Activated CD4-positive, alpha-beta T cell treated with anti-CD3 and anti-CD28 coated beads for 24 hours (primary cell): ENCODE measurements at regions not wholly inside any gene's neighbourhood (a gene's known extent, or its start where the extent isn't known, plus 50 kb on each side); places are given as distances from the start of the nearest gene placed in this dataset.

Experiments
- DNase-seq, 2 donors: peaks; one replicate each; pipeline ENCODE4 v3.0.0-alpha.2; 2020; ENCODE audit warnings: low read depth in 2 of 2

DNA sequence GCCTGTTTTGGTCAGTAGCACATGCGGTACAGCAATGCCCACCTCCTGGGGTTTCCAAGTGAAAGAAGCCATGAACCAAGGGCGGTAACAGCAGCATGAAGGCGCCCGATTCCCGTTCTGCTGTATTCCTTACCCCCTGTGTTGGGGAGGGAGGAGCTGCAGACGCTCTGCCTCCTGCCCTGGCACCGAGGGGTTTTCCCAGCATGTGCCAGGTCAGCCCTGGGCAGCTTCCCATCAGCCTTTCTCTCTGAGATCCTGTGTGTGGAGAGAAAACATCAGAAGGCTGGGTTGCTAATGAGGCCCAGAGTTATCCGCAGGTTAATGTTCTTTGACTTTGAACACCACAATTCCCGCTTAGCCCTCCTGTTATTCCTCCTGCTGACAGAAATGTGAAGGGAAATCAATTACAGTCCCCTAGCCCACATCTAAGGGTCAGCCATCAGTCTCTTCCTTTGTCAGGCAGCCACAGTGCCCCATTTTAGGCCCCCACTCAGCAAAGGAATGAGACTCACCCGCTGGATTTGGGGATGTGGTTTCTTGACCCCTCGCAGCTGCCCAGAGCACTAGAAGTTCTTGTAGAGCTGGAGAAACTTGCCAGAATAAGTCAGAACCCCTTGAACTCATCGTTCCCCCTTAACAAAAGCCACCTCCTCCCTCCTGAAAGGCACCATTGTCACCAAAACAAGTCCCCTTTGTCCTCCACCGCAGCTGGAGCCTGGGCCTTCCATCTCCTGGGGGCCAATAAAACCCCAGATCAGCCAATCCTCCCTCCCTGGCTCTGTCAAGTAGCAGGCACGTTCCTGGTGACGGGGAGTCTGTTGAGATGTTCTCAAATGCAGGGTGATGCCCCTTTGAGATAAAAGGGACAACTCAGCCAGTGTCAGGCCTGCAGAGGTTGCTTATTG lies 168.5 kb downstream of the KATNIP start:
- no peak for DNase-seq

DNA sequence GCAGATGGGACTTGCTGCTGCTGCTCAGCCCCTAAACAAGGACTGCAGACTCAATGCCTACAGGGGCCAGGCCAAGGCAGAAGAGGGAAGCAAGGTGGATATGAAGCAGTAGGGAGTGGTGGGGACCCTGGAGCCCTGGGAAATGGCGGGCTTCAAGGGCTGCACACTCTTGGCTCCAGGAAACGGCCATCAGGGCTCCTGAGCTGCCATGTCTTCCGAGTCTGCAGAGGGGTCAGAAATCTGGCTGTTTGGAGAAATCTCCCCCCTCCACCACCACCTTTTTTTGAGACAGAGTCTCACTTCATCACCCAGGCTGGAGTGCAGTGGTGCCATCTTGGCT lies 169.1 kb downstream of the KATNIP start:
- DNase-seq, result no peak

DNA sequence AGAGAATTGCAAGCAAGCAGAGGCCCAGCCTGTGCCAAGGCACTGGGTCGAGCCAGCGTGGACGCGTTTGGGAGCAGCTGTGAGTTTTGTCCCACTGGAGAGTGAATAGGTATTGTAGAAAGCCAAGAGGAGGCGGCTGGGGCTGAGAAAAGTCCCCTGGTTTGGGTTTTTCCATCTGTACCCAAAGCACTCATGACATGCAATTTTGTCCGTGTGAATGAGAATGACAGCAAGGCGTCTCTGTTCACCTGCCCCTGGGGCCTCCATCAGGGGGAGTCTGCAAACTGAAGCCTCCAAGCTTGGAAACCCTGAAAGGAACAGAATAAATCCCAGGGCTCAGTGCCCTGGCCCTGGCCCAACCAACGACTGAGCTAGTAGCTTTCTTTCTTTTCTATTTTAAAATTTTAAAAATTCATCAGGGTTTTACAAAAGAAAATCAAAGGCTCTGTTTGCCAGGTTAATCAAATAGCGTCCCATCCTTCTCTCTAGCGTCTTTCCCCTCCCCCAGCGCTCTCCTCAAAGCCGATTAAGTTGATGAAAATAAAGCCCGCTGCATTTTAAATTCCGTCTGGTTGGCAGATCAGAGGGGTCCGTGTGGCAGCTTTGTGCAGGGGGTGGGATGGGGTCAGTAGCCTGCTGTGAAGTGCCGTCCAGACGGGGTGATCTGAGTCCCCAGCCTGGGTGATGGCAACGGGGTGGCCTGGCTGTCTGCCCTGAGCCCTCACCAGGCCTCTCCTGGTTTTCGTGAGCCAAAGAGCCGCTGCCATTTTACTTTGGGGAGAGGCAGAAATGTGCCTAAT lies 171.0 kb downstream of the KATNIP start:
- DNase-seq, result no peak

DNA sequence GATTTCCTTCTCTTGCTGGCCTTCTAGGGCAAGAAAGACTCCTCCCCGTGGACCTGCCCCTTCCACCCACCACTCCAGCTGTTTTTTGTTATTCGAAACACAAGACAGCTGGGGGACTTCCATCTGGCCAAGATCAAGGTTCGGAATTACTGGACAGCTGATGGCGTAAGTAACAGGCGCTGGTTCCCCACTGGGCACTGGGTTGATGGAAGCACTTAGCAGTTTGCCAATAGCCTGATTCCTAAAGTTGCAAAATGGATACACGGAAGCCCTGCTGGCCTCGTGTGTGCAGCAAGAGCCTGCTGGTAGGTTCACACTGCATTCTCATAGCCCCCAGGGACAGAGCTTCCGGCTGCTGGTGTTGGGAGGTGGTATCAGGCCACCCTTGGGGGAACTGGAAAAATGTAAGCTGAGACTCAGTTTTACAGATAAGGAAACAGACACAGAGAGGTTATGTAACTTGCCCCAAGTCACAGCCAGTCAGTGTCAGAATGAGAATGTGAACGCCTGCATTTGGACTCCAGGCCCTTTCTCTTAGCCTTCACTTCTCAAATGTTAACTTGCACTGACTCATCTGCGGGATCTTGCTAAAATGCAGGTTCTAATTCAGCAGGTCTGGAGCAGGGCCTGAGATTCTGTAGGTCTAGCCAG lies 171.7 kb downstream of the KATNIP start:
- DNase-seq, result no peak

DNA sequence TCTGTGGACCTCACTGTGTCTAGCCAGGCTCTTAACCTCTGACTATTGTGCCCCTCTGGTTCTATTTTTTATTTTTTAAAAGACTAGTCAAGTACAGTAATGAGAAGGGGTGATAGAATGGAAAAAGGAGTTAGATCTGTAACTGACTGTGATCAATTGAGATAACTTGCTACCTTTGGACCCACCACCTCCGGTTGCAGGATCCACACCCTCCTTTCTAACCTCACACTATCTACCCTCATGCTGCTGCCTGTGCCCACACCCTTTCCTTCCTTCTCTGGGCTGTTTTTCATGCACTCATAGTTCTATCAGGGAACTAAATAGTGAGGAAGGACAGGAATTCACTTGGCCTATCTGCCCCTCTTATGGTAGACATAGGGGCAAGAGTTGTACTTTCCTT lies 172.3 kb downstream of the KATNIP start:
- no peak for DNase-seq

DNA sequence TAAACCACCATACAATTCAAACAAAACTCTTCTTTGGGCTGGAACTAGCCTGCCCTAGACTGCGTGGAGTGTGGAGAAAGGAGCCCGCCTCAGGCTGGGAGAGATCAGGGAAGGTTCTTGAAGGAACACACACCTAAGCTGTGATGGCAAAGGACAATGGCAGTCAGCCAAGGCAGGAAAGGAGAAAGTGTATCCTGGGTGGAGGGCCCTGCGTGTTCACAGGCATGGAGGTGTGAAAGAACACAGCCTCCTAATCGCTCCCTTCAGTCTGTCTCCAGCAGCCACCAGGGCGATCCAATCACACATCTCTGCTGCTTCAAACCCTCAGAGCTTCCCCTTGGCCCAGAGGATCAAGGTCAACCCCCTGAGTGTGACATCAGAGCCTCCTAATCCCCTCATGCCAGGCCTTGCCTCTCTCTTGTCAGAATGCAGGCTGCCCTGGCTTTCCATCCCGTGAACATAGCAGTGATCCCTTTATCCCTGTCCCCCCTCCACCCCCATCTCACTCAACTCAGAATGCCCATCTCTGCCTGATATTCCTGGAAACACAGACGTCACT lies 173.0 kb downstream of the KATNIP start:
- DNase-seq, result no peak

DNA sequence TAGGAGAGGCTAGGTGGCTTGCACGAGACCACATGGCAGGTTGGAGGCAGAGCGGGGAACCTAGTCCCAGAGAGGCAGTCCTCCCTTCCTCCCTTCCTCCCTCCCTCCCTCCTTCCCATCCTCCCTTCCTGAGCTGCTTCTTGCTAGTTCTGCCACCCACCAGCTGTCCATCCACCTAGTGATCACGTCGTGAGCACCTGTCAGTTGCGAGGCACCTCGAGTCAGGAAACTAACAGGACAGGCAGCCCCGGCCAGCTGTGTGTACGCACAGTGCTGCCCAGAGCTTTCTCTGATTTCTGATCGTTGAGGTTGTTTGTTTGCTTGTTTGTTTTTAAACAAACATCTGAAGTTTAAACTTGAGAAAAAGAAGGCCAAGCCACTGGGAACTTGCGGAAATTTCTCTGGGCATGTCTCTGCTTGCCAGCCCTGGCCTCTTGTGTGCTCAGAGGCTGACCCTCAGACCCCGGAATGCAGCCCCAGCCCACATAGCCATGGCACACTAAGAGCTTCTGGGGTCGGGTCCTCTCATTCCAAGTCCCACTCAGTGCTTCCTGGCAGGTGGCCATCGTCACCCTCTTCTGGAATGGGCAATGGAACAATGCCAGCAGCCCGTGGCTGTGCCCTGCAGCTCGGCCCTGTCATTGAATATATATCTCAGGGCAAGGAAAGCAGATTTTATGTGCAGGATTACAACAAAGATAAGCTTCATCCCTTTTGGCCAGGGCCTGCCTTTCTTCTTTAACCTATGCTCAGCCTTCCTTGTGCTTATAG lies 174.0 kb downstream of the KATNIP start:
- no peak for DNase-seq

DNA sequence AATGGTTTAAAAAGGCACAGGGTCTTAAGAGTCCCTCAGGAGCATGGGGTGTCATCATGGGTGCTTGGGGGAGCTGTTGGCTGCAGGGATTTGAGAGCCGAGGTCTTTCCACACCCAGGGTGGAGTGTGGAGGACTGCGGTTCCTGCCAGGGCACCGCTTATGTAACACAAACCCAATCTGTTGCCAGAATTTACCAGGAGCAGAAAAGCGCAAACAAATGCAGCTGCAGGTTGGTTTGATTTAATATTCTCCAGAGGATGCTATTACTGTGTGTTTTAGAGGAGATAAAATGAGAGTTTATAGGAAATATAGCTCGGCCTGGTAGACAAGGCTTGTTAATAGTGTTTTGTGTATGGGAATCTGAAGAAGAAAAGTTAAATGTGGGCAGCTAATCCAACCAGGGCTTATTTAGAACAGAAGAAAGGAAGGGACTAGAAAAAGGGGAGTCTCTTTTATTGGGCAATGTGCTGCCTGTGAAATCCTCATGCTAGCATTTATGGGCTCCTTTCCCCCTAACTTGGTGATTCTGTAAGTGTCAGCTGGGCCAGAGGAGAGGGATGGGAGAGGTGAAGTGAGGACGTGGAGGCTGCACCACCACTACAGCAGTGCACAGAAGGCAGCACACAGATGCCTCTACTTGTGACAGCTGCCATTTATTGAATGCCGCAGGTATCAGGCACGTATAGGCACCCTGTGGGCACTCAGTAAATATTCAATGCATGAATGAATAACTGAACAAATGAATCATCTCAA lies 174.7 kb downstream of the KATNIP start:
- no peak for DNase-seq

DNA sequence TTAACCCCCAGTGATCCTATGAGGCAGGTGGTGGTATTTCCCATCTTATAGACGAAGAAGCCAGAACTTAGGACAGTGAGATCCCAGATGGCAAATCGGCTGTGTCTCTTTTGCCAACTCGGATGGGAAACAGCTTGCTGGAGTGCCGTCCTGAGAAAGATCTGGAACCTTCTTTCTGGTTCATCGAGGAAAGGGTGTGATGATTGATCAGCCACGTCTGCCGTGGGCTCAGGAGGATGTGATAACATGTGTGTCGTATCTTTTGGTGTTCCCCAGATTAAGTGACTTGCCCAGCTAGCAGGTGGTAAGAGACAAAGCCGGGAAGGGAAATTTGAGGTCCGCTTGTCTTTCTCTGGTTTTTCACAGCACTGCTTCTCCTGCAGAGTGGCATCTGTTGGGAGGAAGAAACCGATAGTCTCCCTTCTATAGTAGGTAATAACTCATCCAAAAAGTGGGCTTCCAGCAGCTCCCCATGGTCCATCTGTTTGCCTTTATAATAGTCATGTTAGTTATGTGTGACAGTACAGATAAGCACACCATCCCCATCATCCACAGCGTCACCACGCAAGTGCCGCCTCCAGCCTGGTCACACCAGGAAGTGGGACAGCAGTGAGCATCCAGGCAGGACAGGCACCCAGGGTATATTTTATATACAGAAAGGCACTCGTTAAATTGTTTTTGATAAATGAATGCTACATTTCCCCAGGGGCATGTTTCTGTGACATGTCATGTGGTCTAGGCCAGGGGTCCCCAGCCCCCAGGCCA lies 175.5 kb downstream of the KATNIP start:
- DNase-seq, result no peak

DNA sequence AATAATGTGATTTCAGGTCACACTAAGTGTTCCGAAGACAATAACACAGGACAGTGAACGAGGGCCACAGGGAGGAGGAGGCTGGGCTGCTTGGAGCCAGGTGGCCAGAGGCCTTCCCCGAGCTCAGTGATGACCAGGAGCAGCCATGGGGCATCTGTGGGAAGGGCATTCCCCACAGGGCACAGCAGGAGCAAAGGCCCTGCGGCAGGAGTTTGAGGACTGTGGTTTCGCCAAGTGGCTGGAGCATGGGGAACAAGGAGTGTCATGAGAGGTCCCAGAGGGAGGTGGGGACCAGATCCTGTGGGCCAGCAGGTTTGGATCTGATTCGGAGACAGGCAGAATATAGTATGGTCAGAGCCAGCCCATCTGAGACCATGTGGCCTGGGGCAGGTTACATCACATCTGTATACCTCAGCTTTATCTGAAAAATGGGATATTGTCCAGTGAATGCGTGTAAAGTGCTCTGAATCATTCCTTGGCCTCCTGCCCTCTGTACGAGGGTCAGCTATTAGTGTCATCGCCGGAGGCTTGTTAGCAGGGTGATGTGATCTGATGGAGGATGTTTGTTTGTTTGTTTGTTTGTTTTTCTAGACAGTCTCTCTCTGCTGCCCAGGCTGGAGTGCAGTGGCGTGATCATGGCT lies 176.8 kb downstream of the KATNIP start:
- DNase-seq, result no peak

DNA sequence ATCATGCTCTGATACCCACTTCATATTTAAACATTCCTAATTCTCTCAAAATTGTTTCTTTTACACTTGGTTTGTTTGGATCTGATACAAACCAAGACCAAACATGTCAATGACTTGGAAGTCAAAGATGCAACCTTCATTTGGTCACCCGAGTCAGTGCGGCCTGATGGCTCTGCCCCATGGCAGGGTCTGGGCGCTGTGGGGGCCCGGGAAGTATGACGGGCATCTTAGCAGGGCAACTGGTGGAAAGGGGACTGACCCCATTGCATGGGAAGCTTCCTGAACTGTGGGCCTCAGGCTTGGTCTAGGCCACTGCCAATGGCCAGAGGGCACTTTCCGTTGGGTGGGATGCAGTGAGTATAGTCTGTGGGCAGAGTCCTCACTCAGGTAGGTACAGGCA lies 178.0 kb downstream of the KATNIP start:
- no peak for DNase-seq

DNA sequence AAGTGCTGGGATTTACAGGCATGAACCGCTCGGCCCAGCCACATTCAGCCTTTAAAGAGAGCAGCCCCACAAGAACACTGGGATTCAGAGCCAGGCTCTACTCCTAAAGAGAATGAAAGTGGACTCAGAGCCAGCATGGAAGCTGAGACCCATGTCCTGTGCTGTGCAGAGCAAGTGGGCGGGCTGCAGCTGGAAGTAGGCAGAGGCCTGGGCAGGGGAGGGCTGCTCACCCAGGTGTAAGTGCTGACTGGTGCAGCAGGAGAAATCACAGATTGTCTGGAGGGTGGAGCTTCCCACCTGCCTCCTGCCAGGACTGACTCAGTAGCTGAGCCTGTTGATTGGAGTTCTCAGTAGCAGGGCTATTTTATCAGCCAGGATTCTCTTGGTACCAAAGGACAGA lies 178.7 kb downstream of the KATNIP start:
- no peak for DNase-seq

DNA sequence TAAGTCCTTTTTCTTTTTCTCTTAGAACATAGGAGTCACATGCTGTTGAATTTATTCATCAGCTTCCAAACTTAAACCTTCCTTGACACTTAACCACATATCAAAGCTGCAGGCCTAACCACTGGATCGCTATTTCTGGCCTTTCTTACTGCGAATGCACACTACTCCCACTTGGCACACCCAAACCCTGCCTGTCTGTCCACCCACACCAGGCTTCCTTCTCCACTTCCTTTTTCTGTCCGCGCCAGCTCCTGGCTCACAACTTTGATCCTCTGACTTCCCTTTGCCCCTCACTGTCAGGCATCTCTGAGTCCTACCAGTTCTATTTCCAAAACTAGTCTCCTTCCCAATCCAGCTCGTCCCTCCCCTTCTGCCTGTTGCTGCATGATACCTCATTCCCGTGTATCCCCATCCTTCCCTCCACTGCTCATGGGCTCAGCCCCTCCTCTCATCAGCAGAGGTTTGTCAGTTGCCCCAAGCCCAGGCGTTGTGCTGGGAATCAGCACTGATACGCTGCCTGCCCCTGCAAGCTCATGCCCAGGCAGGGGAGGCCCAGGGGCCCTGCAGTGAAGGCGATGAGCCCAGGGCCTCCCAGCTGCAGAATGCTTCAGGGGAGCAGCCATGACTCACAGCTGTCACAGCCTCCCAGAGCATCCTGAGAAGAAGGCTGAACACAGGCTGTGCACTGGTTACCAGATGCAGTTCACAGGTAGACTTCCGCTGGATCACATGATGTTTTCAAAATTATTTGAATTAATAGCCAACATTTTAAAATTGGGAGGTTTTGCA lies 179.8 kb downstream of the KATNIP start:
- no peak for DNase-seq

DNA sequence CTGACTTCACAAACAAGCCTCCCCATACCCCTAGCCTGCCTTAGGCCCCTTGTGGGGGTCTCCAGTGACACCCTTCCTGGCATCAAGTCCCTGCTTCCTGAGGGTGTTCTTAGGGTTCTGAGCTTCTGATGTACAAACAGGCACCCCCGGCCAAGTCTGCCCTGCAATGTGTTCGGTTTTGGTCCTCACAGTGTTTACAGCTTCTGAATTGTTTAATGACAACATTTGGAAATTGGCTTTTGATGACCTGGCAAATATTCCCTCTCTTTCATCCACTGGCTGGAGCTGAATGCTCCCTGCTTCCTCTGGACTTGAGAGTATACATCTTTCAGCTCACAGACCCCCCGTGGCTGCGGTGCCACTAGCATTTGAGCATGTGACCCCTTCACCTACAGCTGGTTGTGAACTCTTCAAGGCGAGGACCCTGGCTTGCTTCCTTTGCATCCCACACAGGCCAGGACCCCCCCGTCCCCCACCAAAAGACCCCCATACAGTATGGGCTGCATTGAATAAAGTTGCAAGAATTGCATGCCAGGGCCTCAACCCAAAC lies 180.8 kb downstream of the KATNIP start:
- DNase-seq, result no peak

DNA sequence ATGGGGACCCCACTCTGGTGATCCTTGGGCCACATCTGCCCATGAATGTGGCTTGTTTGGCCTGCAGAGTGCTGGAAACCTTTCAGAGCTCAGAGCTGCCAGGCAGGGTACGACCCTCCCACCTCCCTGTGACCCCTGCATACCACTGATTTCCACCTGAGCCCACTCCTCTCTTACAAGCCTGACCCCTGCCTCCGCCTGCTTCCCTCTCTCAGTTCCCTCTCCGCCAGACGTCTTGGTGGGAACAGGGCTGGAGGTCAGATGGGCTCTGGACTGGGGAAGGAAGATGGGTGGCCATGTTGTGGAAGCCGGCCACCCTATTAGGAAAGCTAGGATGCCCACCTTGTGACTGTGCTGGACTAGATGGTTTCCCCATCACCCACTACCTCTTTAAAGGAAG lies 185.1 kb downstream of the KATNIP start:
- no peak for DNase-seq

DNA sequence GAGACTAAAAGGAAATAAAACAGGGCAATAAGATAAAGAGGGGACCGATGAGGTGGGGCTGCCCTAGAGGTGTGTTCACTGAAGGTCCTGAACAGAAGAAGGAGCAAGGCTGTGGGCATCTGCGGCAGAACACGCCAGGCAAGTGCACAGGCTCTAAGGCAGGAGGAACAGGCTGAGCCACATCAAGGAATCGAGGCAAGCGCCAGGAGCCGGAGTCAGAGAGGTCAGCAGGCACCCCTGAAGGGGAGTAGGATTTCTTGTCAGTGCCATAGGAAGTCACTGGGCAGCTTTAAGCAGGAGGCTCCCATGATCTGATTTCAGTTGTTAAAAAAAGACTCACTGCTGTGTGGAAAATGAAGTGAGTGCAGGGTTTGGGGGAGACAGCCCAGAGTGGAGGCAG lies 186.5 kb downstream of the KATNIP start:
- DNase-seq, result no peak

DNA sequence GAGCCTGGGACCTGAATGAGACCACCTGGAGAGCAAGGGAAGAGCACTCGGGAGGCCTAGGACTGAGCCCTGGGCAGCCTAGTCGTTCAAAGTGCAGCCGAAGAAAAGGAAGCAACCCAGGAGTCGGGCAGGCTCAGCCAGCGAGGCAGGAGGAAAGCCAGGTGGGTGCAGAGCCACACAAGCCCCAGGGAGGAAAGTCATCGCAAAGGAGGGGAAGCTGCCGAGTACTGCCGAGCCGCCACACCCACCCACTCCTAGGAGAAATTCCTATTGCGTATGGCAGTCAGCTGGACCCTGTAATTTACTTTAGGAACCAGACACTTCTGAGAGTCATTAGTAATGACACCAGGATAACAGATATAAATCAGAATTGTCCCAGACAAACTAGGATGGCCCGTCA lies 187.6 kb downstream of the KATNIP start:
- DNase-seq, result no peak
